Activated B cell treated with CpG ODN at 0.5 μM for 24 hours (primary cell): ENCODE measurements at regions not wholly inside any gene's neighbourhood (a gene's known extent, or its start where the extent isn't known, plus 50 kb on each side); places are given as distances from the start of the nearest gene placed in this dataset.

Experiments
- ATAC-seq: fragments of 200-7000 bp; cut with Tn5 transposase; one replicate; pipeline ENCODE4 v1.10.0; 2021; ENCODE audit warnings: low read depth, mild to moderate bottlenecking, moderate library complexity
- CTCF ChIA-PET: fragments of 350-600 bp; sonication (Branson Sonifier 250); formaldehyde crosslinking; loops from one replicate; lab custom pipeline; 2021; ENCODE audit warnings: antibody characterized with exemption; lab: Charles Lee
- POLR2A ChIA-PET: fragments of 350-600 bp; sonication (Branson Sonifier 250); formaldehyde crosslinking; loops from one replicate; lab custom pipeline; 2021; ENCODE audit warnings: antibody characterized with exemption; lab: Charles Lee
- DNase-seq: peaks from one replicate; pipeline ENCODE4 v3.0.0; 2022
- H3K27ac Mint-ChIP-seq: one replicate; pipeline ENCODE4 v1.8.0; 2020; ENCODE audit warnings: mixed read lengths
- H3K27me3 Mint-ChIP-seq: one replicate; pipeline ENCODE4 v1.8.0; 2021; ENCODE audit warnings: mixed read lengths
- H3K36me3 Mint-ChIP-seq: one replicate; pipeline ENCODE4 v1.8.0; 2021; ENCODE audit warnings: low read depth, mixed read lengths
- H3K4me1 Mint-ChIP-seq: one replicate; pipeline ENCODE4 v1.8.0; 2021; ENCODE audit warnings: mixed read lengths
- H3K4me3 Mint-ChIP-seq: one replicate; pipeline ENCODE4 v1.8.0; 2020; ENCODE audit warnings: mild to moderate bottlenecking, mixed read lengths
- H3K9me3 Mint-ChIP-seq: one replicate; pipeline ENCODE4 v1.8.0; 2020; ENCODE audit warnings: mixed read lengths
- CTCF ChIP-seq: fragments of 200-600 bp; IDR thresholded peaks from one replicate; pipeline ENCODE4 v1.8.0; 2022; ENCODE audit warnings: antibody characterized with exemption, mild to moderate bottlenecking
- intact Hi-C: fragments of 100-400 bp; cut with micrococcal nuclease; formaldehyde crosslinking; loops from one replicate; pipeline ENCODE4 v1.15.1; 2024

- ChIA-PET POLR2A (no interaction called here), CTCF (no interaction called here)
- ATAC-seq (no peak), DNase-seq (no peak)
- Mint-ChIP-seq H3K27me3 (no peaks in the 10 kb centered on the region), H3K36me3 (no peaks in the 10 kb centered on the region), H3K9me3 (peaks cover 3% of the 10 kb centered on the region), H3K4me1 (no peaks in the 10 kb centered on the region), H3K27ac (no peak overlapping the region), H3K4me3 (no peak overlapping the region)
- TF ChIP-seq CTCF = no peak
- intact Hi-C loops = no loop called here
These were observed 1783.5 kb upstream of the WWC1 start for GRCh38 chr5:166507810-166508425.

GRCh38 chr5:166509085-166509484 is 1782.4 kb upstream of the WWC1 start:
- Mint-ChIP-seq H3K9me3 (peaks cover 5% of the 10 kb centered on the region), H3K27me3 (no peaks in the 10 kb centered on the region), H3K36me3 (no peaks in the 10 kb centered on the region), H3K4me3 (no peak overlapping the region), H3K27ac (no peak overlapping the region), H3K4me1 (no peaks in the 10 kb centered on the region)
- ATAC-seq (no peak), DNase-seq (no peak)
- TF ChIP-seq CTCF = no peak
- ChIA-PET POLR2A (no interaction called here), CTCF (no interaction called here)
- intact Hi-C loops = no loop called here

DNA sequence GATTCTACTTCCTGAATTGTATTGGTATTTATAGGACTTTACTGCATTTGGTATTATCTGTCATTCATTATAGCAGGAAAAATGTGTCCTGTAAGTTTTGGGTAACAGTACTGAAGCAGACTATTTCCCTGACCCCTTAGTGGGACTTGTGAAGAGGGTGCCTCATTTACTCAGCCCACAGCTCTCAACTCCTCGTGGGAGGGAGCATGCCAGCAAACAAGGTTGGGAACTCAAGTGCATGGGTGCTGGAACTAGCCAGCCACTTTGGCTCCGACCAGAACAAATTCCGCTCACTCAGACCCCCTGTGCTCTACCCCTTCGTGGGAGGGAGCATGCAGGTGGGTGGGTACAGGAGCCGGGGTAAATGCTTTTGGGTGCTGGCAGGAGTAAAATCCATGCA is 1773.5 kb upstream of the WWC1 start:
- intact Hi-C loops = no loop called here
- POLR2A ChIA-PET = no interaction called here
- ATAC-seq (no peak), DNase-seq (no peak)
- TF ChIP-seq CTCF = no peak
- CTCF ChIA-PET = no interaction called here
- H3K27ac Mint-ChIP-seq = no peak overlapping the region
- H3K9me3 Mint-ChIP-seq = peaks cover 10% of the 10 kb centered on the region
- no peaks in the 10 kb centered on the region for H3K36me3 Mint-ChIP-seq
- H3K4me3 Mint-ChIP-seq = no peak overlapping the region
- H3K4me1 Mint-ChIP-seq = no peaks in the 10 kb centered on the region
- H3K27me3 Mint-ChIP-seq = no peaks in the 10 kb centered on the region

- intact Hi-C loops = no loop called here
- ATAC-seq = no peak
These were observed 1768.2 kb upstream of the WWC1 start for GRCh38 chr5:166523206-166523605.

GRCh38 chr5:166529200-166529599 is 1762.2 kb upstream of the WWC1 start:
- CTCF ChIA-PET = no interaction called here
- POLR2A ChIA-PET = no interaction called here
- Mint-ChIP-seq H3K4me3 (no peak overlapping the region), H3K9me3 (peaks cover 2% of the 10 kb centered on the region), H3K36me3 (no peaks in the 10 kb centered on the region), H3K4me1 (no peaks in the 10 kb centered on the region), H3K27ac (no peak overlapping the region), H3K27me3 (no peaks in the 10 kb centered on the region)
- DNase-seq = no peak
- no peak for TF ChIP-seq CTCF
- intact Hi-C loops = no loop called here
- no peak for ATAC-seq

More at GRCh38 chr5:166523206-166523605, 1768.2 kb upstream of the WWC1 start:
- H3K27me3 Mint-ChIP-seq = no peaks in the 10 kb centered on the region
- no peak overlapping the region for H3K27ac Mint-ChIP-seq
- DNase-seq = no peak
- no peaks in the 10 kb centered on the region for H3K4me1 Mint-ChIP-seq
- no peak for TF ChIP-seq CTCF
- no peaks in the 10 kb centered on the region for H3K36me3 Mint-ChIP-seq
- H3K9me3 Mint-ChIP-seq = peaks cover 5% of the 10 kb centered on the region
- CTCF ChIA-PET = no interaction called here
- H3K4me3 Mint-ChIP-seq = no peak overlapping the region
- POLR2A ChIA-PET = no interaction called here
